ENCODE measurements at regions not wholly inside any gene's neighbourhood (a gene's known extent, or its start where the extent isn't known, plus 50 kb on each side); places are given as distances from the start of the nearest gene placed in this dataset.

DNA sequence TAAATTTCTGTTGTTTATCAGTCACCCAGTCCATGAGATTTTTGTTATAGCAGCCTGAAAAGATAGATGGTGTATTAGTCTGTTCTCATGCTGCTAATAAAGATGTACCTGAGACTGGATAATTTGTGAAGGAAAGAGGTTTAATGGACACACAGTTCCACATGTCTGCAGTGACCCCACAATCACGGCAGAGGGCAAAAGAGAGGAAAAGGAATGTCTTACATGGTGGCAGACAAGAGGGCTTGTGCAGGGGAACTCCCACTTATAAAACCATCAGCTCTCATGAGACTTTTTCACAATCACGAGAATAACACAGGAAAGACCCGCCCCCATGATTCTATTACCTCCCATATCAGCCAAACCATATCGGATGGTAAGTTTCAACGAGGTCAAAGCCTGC lies 309.2 kb downstream of the LIG4 start:
- DNase-seq, result no peak

DNA sequence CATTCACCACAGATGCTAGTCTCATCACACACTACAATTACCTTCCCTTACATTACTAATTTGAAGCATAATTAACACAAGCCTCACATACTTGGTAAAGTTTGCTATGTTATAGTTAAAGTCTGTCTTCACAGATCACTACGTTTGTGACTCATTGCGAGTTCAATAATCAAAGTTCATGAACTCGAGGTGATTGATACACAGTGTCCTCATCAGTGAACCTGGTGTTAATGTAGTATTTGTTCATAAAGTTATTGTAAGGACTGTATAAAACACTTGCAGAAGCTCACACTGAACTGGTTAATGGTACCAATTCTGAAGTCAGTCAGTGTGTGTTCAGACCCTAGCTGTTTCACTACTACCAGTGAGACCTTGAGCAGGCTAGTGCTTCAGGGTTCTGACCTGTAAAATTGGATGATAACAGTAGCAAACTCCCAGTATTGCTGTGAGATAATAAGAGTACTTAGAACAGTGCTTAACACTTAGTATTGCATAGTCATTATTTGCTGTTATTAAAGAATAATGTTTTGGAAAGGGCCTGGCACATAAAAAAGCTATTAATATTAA lies 313.3 kb downstream of the LIG4 start:
- DNase-seq, result no peak

DNA sequence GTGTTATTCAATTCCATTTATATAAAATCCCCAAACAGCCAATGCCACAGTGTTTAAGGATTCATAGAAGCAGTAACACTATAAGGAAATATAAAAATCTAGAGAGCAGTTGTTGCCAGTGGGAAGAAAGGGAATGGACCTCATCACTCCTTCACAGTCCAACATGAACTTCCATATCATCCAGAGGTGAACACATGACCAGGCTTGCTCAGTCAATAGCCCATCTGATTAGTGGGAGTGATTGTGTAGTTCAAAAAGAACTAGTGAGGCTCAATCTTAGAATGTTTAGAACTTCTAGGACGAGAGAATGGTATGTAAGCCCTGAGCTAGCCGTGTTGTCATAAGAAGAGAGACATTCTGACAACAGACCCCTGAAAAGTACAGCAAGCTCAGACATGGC lies 314.1 kb downstream of the LIG4 start:
- no peak for DNase-seq

DNA sequence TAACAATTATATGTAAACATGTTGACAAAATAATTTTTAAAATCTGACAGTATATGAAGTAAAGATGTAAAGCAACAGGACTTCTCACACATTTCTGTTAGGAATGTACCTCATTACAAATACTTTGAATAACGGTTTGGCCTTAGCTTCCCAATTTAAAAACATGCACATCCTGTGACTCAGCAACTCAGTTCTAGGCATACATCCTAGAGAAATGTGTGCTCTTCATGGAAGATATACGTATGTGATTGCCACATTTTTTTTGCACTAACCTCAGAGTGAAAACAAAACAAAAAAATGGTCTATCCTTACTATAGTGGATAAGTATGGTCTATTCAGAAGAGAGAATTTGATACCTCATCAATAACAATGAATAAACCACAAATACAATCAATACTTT lies 314.6 kb downstream of the LIG4 start:
- no peak for DNase-seq

DNA sequence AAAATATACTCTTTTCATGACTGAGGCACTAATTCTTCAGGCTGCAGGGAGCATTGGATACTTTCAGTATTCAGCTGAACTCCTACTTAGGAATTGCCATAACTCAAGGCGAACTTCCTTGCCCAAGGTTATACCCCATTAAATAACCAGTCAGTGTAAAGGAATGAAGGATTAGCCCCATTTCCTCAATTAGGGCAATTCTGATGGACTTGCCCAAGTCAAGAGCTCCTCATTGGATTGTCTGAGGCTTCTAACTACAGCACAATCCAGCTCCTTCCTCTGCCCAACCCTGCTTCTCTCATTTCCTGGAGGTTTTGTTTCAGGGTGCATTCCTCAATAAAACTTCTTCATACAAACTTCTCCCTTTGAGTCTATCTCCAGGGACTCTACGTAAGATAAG lies 329.2 kb downstream of the LIG4 start:
- no peak for DNase-seq

DNA sequence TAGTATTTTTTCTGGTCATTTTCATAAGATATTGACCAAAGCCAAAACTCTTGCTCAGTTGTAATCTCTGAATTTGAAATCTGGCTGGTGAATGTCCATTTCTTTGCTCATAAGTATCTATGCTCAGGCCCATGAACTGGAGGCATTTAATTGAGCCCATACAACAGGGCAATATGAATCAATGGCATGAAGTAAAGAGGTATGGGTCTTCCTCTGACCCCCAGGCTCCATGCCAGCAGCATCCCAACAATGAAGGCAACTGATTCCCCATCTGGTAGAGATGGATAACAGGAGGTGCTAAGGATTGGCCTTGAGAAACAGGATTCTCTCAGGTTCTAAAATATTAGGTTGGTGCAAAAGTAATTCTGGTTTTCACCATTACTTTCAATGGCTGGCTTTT lies 330.8 kb downstream of the LIG4 start:
- DNase-seq, result no peak

DNA sequence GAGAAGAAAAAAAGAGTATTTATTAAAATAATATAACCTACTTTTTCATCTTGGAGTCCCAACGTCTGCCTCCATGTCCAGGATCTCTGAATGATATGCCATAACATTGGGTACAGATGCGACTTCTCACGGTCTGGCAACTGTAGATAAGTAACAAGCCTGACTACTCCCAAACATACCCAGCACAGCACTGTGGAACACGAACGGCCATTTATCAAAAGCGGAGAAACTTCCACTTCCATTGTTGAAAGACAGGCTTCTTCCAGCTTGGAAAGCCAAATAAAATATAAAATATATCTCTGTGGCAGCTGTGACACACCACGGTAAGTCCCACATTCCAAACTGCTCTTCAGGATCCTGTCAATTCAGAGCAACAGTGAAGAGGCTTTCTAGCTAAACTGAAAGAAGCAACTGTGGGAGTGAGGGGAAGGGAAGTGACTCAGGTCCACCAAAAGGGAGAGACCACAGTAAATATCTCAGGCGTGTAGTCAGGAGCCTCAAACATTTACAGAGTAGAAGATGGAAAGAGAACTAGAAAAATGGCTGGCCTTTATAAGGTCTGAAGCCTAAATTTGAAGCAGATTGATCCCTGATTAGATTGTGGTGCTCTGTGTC lies 331.7 kb downstream of the LIG4 start:
- no peak for DNase-seq

DNA sequence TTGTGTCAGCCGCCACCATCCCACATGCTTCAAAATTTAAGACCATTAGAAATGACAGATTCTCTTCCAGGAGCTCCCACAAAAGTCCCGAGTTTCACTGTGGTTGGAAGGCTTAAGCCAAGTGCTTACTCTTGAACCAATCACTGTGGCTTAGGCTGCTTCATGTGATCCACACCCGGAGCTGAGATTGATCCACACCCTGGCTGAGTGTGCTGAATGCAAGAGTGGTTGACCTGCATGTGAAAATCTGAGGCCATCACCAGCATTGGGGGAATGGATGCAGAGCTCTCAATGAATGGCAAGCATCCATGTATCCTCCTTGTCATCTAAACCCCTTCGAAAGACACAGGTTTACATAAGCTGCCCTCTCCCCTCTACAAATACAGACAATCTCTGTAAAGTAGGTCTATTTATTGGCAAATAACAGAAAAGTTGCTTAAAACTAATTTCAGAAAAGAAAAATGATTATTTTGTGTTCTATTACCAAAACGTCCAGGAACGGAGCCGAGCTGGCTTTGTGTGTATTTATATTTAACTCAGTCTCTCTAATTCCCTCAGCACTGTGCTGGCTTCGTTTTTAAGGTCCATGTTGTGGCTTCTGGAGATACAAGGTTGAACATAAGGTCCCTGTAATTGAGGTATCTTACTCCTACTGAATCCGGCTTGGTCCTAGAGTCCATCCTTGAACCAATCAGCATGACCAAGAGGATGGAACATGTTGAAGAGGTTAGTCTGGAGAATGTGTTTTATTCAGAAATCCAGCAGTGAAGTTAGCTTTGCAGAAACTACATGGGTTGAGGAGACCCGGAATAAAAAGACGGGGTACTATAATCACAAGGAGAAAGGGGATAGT lies 332.4 kb downstream of the LIG4 start:
- DNase-seq, result no peak

DNA sequence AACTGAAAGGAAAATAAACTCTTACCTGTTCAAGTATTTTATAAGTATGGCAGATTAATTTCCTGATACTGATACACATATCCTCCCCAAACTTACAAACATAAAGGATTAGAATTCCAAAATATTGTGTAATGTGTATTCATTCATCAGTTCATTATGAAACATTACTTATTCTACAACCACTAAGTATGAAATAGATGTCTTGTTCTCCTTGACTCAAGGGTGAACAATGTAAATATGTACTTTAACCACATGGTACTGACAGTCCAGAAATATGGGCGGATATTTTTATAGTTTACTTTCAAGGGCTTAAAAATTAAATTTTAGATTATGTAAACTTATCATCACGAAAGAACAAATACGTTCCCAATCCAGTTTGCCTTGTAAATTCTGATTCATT lies 334.0 kb downstream of the LIG4 start:
- no peak for DNase-seq

DNA sequence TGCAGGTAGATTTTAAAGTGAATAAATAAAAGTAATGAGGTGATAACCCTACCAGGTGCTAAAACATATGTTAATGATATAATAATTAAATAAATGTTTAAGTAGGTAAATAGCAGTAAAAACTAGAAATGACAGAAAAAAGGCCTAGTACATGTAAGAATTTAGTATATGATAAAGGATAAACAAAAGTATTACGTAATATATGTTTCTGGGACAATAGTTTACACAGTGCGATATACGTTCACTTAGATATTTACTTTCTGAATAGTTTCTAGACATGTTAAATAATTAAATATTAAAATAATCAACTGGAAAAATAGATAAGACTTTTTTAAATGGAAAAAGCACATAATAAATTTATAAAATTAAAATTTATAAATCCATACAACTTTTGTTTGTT lies 340.9 kb downstream of the LIG4 start:
- DNase-seq, result no peak

DNA sequence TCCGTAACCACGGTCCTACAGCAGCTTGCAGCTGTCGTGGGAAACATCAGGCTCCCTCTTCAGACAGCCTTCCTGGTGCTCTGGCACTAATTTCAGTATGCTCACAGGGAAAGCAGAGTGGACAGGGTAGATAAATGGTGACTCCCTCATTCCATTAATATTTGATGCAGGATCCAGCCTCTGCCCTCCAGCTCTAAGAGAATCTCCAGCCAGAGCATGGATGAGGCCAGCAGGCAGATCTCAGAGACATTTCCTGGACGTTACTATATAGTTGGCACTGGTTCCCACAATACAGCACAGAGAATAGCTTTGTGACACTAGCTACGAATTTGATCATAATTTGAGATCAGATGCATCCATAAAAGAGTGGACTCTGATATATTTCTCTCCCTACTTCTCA lies 341.4 kb downstream of the LIG4 start:
- DNase-seq, result peak; percentile 7

DNA sequence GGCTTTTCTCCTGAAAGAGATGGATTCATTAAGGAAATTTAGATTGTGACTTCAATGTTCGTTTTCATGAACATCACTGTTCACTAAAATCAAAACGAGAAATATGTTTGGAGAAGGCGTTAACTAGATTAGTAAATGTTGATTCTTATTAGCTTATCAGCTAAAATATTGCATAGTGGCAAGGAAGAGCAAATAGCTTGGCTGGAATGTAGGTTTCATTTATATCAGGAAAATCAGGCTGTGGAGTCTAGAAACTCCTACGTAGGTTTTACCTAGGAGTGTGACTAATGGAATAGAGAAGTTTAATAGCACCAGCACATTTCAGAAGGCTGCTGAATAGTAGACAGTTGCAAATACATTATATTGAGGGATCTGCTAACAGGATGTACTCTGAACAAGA lies 344.9 kb downstream of the LIG4 start:
- DNase-seq, result no peak

DNA sequence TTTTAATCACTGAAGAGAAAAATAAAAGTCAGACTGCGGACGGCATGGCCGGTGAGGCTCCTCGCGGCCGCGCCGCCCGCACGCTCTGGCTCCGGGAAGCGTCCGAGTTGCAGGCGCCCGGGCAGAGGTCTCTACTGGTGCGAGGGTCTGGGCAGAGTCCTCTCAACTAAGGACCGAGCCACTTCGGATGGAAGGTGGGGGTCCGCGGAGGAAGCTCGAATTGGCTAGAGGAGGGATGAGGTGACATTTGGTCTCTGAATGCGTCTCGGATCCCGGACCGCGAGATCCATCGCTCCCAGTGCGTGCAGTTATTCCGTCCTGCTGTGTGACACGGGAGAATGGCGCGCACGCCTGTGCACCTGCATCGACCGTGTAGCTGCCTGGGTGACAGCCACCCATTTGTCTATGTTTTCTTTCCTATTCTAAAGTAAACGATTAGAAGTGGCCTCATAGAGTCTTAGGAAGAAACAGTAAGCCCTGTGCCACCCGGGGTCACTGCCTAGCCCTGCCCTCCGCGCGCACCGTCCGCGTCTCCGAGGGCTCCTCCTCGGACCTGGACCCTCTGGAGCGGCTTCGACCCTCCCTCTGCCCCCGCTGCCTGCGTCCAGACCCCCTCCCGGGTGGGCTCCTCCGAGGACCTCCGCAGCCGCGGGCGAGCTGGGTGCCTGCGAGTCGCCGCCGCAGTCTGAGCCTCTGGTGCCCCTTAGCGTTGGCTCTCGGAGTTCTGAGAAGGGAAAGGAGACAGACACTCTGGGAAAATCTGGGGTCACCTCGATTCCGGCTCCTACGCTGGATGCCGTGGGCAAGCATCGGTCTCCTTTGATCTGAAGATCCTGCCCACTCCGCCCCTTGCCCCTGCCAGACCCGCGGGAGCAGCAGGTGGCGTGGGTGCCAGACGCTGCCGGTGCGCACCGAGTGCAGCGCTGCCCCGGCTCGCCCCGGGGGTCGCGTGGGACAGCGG lies 347.4 kb downstream of the LIG4 start:
- peak; percentile 92 for DNase-seq

DNA sequence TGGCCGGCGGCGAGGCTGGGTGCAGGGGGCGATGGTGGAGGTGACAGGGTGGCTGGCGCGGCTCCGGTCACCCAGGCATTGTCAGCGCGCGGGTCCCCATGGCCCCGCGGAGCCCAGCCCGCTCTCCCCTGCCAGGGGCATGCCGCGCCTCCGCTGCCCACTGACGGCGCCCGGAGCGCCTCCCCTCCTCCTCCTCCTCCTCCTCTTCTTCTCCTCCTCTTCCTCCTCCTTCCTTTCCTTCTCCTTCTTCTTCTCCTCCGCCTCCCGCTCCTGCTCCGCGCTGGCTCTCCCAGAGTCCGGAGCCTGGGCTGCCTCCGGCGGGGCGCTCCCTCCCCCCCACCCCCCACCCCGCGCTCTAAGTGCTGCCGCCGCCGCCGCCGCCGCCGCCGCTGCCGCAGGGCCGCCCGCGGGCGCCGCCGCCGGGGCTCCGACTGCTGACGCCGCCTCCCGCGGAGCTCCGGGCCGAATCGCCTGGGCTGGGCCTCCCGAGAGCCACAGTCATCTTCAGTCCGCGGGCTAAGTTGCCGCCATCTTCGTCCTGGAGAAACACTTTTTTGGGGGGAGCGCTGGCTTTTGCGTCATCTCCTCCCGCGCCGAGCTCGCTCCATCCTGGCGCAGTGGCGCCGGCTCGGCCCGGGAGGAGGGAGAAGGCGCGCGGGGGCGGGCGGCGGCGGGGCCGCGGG lies 348.3 kb downstream of the LIG4 start:
- DNase-seq, result peak; percentile 86

DNA sequence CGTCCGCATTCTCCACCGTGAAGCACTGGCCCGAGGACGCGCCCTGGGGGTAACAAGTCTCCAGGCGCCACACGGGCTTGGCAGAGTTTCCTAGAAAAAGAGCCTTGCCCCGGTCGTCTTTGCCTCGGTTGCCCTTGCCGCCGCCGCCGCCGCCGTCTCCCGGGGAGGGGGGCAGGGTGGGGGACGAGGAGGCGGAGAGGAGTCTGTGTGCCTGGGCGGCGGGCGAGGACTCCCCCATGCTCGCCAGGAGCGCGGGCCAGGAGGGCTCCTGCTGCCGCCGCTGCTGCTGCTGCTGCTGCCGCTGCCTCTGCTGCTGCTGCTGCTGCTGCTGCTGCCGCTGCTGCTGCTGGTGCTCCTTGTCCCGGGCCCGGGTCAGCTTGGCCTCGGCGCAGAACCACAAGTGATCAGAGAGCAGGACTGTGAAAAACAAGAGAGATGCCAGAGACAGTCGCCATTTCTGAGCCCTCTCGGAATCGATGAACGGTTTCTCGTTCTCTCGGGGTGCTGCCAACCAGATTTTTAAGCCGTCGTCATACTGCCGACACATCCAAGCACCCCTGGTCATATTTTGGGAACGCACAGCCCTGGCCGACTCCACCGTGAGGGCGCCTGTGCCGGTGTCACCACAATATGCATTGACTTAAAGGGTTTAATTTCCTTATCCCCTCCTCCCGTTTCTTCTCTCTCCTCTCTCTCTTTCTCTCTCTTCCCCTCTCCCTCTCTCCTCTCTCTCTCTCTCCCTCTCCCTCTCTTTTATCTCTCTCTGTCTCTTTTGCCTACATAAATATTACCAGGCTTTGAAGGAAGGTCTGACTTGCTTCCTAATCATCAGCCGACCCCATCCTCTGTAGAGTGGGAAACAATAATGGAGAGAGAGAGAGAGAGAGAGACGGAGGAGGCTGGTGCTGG lies 349.1 kb downstream of the LIG4 start:
- DNase-seq, result peak; percentile 86

DNA sequence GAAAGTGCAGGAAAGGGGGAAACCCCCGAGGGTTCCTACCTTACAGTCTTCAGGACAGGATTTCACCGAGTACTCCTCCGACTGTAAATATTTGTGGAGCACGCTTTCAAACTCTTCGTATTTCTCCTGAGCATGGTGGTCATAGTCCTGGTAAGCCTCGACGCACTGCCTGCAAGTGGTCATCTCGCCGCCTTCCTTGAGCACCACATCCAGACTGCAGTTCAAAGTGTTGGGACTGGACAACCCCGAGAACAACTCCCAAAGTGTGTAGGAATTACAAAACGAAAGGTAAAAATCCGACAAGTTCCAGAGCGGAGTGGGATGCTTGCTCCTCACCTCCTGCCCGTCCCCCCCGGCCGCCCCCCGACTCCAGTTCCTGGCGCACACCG lies 349.7 kb downstream of the LIG4 start:
- DNase-seq, result no peak

DNA sequence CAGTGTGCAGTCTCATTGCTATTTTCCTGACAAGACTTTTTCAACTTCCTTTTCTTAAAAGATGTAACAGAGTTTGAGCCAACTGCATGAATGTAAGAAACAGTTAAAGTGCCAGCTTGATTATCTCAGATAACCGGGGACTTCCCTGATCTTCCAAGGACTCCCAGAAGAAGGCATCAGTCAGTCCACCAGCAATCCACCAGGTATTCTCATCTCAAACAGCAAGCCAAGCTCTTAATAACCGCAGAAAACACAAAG lies 350.1 kb downstream of the LIG4 start:
- peak; percentile 48 for DNase-seq

DNA sequence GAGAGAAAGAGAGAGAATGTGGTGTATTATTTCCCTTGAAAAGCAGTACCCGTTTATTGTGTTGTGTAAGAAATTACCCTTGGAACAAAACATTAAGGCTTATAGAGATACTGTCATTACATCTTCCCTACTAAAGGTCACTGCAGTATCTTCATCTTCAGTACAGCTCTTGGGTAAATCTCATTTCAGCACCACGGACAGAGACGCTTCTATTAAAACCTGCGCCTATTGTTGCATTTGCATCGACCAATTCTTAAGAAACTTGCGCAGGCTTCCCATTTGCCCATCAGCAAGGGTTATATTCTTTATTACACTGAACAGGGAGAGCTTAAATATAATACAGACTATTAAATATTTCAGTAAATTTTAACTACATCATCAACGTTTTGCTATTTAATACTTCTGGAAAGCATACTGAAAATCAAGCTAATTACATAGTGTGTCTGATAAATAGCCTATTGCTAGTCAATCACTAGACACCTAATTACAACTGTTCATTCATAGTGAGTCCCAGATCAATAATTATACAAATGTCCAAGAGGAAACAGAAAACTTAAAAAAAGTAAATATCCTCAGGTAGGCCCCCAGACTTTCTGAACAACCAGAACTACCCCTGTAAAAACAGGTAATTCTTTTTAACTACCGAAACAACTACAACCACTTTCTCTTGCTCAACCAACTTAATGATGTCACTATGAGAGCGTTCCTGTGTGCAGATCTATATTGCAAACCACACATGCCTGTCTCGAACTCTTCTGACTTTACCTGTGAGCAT lies 350.6 kb downstream of the LIG4 start:
- peak; percentile 55 for DNase-seq

DNA sequence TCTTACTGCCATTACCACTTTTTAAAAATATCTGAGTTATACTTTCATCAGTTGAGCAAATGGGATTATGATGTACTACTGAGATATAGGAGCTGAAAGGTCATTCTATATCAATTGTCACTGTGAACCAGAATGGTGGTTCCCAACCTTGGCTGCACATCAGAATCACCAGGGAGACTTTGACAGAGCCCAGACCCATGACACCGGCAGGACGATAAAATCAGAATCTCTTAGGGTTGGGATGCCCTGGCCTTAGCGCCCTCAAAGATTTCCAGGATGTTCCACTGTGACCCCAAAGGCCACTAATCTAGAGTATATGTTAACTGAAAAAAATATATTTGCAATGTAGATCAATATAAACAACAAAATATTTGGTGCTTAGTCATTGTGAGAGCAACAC lies 355.1 kb downstream of the LIG4 start:
- DNase-seq, result no peak

DNA sequence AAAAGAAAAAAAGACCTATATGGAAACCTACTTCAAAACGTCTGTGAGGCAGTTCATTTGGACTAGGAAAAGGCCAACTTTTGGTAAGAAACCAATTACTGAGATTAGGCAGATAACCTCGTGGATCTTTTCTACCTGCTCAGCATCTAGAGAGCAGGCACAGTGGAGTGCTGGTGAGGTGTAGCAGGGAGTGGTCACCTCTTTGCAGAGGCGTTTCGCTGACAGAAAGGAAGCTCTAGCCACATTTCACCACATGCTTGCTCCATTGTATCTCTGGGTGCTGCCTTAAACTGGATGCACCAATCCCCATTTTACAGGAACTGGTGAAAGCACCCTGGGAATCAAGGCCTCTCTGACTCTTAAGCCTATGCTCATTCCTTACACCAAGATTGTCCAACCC lies 360.5 kb downstream of the LIG4 start:
- DNase-seq, result no peak

DNA sequence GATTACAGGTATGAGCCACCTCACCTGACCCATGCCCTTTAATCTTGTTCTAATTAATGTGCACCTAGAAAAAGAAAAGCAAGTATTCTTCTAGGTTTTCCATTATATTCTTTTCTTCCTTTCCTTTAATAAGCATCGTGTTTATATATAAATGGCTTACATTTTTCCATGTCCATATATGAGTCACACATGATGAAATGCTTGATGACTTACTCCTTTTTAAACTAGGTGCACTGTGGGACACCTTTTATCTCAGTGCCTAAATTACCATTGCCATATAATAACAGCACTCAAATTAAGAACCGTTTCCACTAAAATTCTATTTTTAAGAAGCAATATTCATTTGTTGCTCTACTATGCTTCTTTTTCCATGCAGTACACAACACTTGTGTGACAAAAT lies 363.3 kb downstream of the LIG4 start:
- no peak for DNase-seq

Data from retina (tissue), 1 donor.